Mesendoderm (in vitro differentiated cells): ENCODE measurements at regions not wholly inside any gene's neighbourhood (a gene's known extent, or its start where the extent isn't known, plus 50 kb on each side); places are given as distances from the start of the nearest gene placed in this dataset.

Experiments
- DNase-seq: peaks from one replicate; pipeline ENCODE4 v3.0.0; 2013
- H2AK5ac ChIP-seq: 2 replicates; pipeline ENCODE4 v1.6.1; 2013; ENCODE audit warnings: low read length, inconsistent platforms
- H2BK120ac ChIP-seq: 2 replicates; pipeline ENCODE4 v1.6.1; 2013; ENCODE audit warnings: low read depth, mild to moderate bottlenecking, low read length, moderate library complexity, mixed read lengths
- H2BK15ac ChIP-seq: replicated peaks from 2 replicates; pipeline ENCODE4 v1.6.1; 2013; ENCODE audit warnings: low read depth, mild to moderate bottlenecking, moderate library complexity
- H2BK5ac ChIP-seq: 2 replicates; pipeline ENCODE4 v1.6.1; 2013; ENCODE audit warnings: low read length, inconsistent platforms
- H3K18ac ChIP-seq: 2 replicates; pipeline ENCODE4 v1.6.1; 2013; ENCODE audit warnings: mild to moderate bottlenecking, low read length, mixed read lengths
- H3K23ac ChIP-seq: one replicate; pipeline ENCODE4 v1.6.1; 2013; ENCODE audit warnings: low read length
- H3K27ac ChIP-seq: 2 replicates; pipeline ENCODE4 v1.5.1; 2013; ENCODE audit warnings: low read depth, mild to moderate bottlenecking, inconsistent platforms, low read length, moderate library complexity
- H3K27me3 ChIP-seq: 2 replicates; pipeline ENCODE4 v1.6.1; 2013; ENCODE audit warnings: low read length, control low read depth, mild to moderate bottlenecking, inconsistent platforms; ENCODE audit not compliant: insufficient read depth, poor library complexity
- H3K36me3 ChIP-seq: 2 replicates; pipeline ENCODE4 v1.6.1; 2013; ENCODE audit warnings: low read length, inconsistent platforms; ENCODE audit not compliant: control insufficient read depth, insufficient read depth
- H3K4ac ChIP-seq: one replicate; pipeline ENCODE4 v1.6.1; 2013; ENCODE audit warnings: low read depth, mild to moderate bottlenecking, low read length, moderate library complexity
- H3K4me1 ChIP-seq: 2 replicates; pipeline ENCODE4 v1.6.1; 2013; ENCODE audit warnings: low read depth, low read length, inconsistent platforms; ENCODE audit not compliant: control insufficient read depth
- H3K4me2 ChIP-seq: 2 replicates; pipeline ENCODE4 v1.6.1; 2013; ENCODE audit warnings: low read length
- H3K4me3 ChIP-seq: 2 replicates; pipeline ENCODE4 v1.5.1; 2013; ENCODE audit warnings: mild to moderate bottlenecking, low read length
- H3K56ac ChIP-seq: one replicate; pipeline ENCODE4 v1.6.1; 2013; ENCODE audit warnings: low read length
- H3K79me1 ChIP-seq: 2 replicates; pipeline ENCODE4 v1.6.1; 2013; ENCODE audit warnings: low read length, inconsistent platforms
- H3K79me2 ChIP-seq: 2 replicates; pipeline ENCODE4 v1.6.1; 2013; ENCODE audit warnings: mild to moderate bottlenecking, low read length; ENCODE audit not compliant: control insufficient read depth, insufficient read depth
- H3K9ac ChIP-seq: 2 replicates; pipeline ENCODE4 v1.6.1; 2013; ENCODE audit warnings: low read length, inconsistent platforms
- H4K5ac ChIP-seq: one replicate; pipeline ENCODE4 v1.6.1; 2013; ENCODE audit warnings: low read length
- H4K8ac ChIP-seq: one replicate; pipeline ENCODE4 v1.6.1; 2013; ENCODE audit warnings: low read depth, mild to moderate bottlenecking, control low read depth, low read length, moderate library complexity
- WGBS: extraction: QIAGEN DNeasy Blood & Tissue Kit; methylation state at CpG from one replicate; pipeline ENCODE4 v1.1.7; 2013; ENCODE audit warnings: low lambda C conversion rate, missing lambda C conversion rate; ENCODE audit not compliant: insufficient coverage; ENCODE audit errors: extremely low coverage; 5-methylcytosine and 5-hydroxymethylcytosine counted together

- Histone ChIP-seq H4K5ac (no peak overlapping the region), H3K18ac (no peak overlapping the region), H3K79me2 (no peaks in the 10 kb centered on the region), H2BK120ac (no peak overlapping the region), H3K36me3 (no peaks in the 10 kb centered on the region), H3K4me2 (no peak overlapping the region), H3K4me3 (no peak overlapping the region), H2BK15ac (no peak overlapping the region), H3K9ac (no peak overlapping the region), H4K8ac (no peak overlapping the region), H2BK5ac (no peak overlapping the region), H3K4me1 (no peaks in the 10 kb centered on the region), H3K79me1 (no peaks in the 10 kb centered on the region), H3K27me3 (peaks cover 41% of the 10 kb centered on the region), H3K23ac (no peak overlapping the region), H3K56ac (no peak overlapping the region), H2AK5ac (no peak overlapping the region), H3K27ac (no peak overlapping the region), H3K4ac (no peak overlapping the region)
- no CpG with 5 or more reads among the region's 21 CpGs for WGBS
- DNase-seq = no peak
Measured at GRCh38 chr12:132389526-132390286, 60.3 kb upstream of the GALNT9 start.

GRCh38 chr12:132389026-132389425 is 59.6 kb upstream of the GALNT9 start:
- Histone ChIP-seq H4K5ac (no peak overlapping the region), H2BK120ac (no peak overlapping the region), H3K4ac (no peak overlapping the region), H3K18ac (no peak overlapping the region), H3K23ac (no peak overlapping the region), H3K27me3 (peaks cover 41% of the 10 kb centered on the region), H3K9ac (no peak overlapping the region), H2AK5ac (no peak overlapping the region), H2BK15ac (no peak overlapping the region), H3K27ac (no peak overlapping the region), H3K79me2 (no peaks in the 10 kb centered on the region), H3K36me3 (no peaks in the 10 kb centered on the region), H3K4me3 (no peak overlapping the region), H4K8ac (no peak overlapping the region), H3K4me1 (no peaks in the 10 kb centered on the region), H3K4me2 (no peak overlapping the region), H3K79me1 (no peaks in the 10 kb centered on the region), H3K56ac (no peak overlapping the region), H2BK5ac (no peak overlapping the region)
- no CpG with 5 or more reads among the region's 16 CpGs for WGBS
- no peak for DNase-seq

- Histone ChIP-seq H3K27me3 (peaks cover 42% of the 10 kb centered on the region), H3K4ac (no peak overlapping the region)
Measured at GRCh38 chr12:132388379-132389015, 59.1 kb upstream of the GALNT9 start.

GRCh38 chr12:132386926-132387497 is 57.6 kb upstream of the GALNT9 start:
- no peak overlapping the region for H3K56ac ChIP-seq
- no peak overlapping the region for H3K9ac ChIP-seq
- no peak overlapping the region for H3K4me2 ChIP-seq
- H3K36me3 ChIP-seq = no peaks in the 10 kb centered on the region
- H3K23ac ChIP-seq = no peak overlapping the region
- no peak overlapping the region for H3K4me3 ChIP-seq
- no peaks in the 10 kb centered on the region for H3K79me2 ChIP-seq
- H3K27me3 ChIP-seq = peaks cover 48% of the 10 kb centered on the region
- WGBS = no CpG with 5 or more reads among the region's 30 CpGs
- no peak overlapping the region for H3K27ac ChIP-seq
- H4K8ac ChIP-seq = no peak overlapping the region
- H2BK120ac ChIP-seq = no peak overlapping the region
- H2AK5ac ChIP-seq = no peak overlapping the region
- H4K5ac ChIP-seq = no peak overlapping the region
- H3K4me1 ChIP-seq = no peaks in the 10 kb centered on the region
- H3K79me1 ChIP-seq = no peaks in the 10 kb centered on the region
- no peak overlapping the region for H2BK5ac ChIP-seq
- DNase-seq = no peak
- H3K4ac ChIP-seq = no peak overlapping the region
- H2BK15ac ChIP-seq = no peak overlapping the region
- H3K18ac ChIP-seq = no peak overlapping the region

More at GRCh38 chr12:132388379-132389015, 59.1 kb upstream of the GALNT9 start:
- Histone ChIP-seq H3K36me3 (no peaks in the 10 kb centered on the region), H3K79me2 (no peaks in the 10 kb centered on the region), H3K27ac (no peak overlapping the region), H3K4me3 (no peak overlapping the region), H3K9ac (no peak overlapping the region), H3K56ac (no peak overlapping the region), H3K23ac (no peak overlapping the region), H4K8ac (no peak overlapping the region), H4K5ac (no peak overlapping the region), H3K4me2 (no peak overlapping the region), H2BK5ac (no peak overlapping the region), H3K18ac (no peak overlapping the region), H2AK5ac (no peak overlapping the region), H2BK15ac (no peak overlapping the region), H2BK120ac (no peak overlapping the region), H3K79me1 (no peaks in the 10 kb centered on the region), H3K4me1 (no peaks in the 10 kb centered on the region)
- DNase-seq = no peak
- WGBS = no CpG with 5 or more reads among the region's 13 CpGs

- no peaks in the 10 kb centered on the region for H3K36me3 ChIP-seq
- H3K18ac ChIP-seq = no peak overlapping the region
- H3K27me3 ChIP-seq = peaks cover 48% of the 10 kb centered on the region
- no peaks in the 10 kb centered on the region for H3K4me1 ChIP-seq
- no peak overlapping the region for H3K23ac ChIP-seq
- H3K27ac ChIP-seq = no peak overlapping the region
- H3K9ac ChIP-seq = no peak overlapping the region
- no CpG with 5 or more reads among the region's 36 CpGs for WGBS
- no peak overlapping the region for H2AK5ac ChIP-seq
- H3K79me2 ChIP-seq = no peaks in the 10 kb centered on the region
- H2BK15ac ChIP-seq = no peak overlapping the region
- H3K56ac ChIP-seq = no peak overlapping the region
- no peak overlapping the region for H4K8ac ChIP-seq
- H3K4me3 ChIP-seq = no peak overlapping the region
- no peak overlapping the region for H4K5ac ChIP-seq
- no peak overlapping the region for H2BK5ac ChIP-seq
- no peaks in the 10 kb centered on the region for H3K79me1 ChIP-seq
- no peak overlapping the region for H3K4ac ChIP-seq
- H3K4me2 ChIP-seq = no peak overlapping the region
- peak; percentile 12 for DNase-seq
- no peak overlapping the region for H2BK120ac ChIP-seq
Measured at GRCh38 chr12:132385923-132386751, 56.7 kb upstream of the GALNT9 start.
